Muscle layer of duodenum (tissue), 2 donors: ENCODE measurements at regions not wholly inside any gene's neighbourhood (a gene's known extent, or its start where the extent isn't known, plus 50 kb on each side); places are given as distances from the start of the nearest gene placed in this dataset.
A peak's percentile ranks its signal among the peaks of the same experiment; 100 is the strongest.

ENCODE experiments used
- H3K27ac ChIP-seq: one replicate; pipeline ENCODE4 v1.7.0; 2013; ENCODE audit warnings: mild to moderate bottlenecking, low read length
- H3K27me3 ChIP-seq: one replicate; pipeline ENCODE4 v1.7.0; 2013; ENCODE audit warnings: low read depth, mild to moderate bottlenecking, control low read depth, low read length
- H3K36me3 ChIP-seq, 2 donors: one replicate each; pipeline ENCODE4 v1.7.0; 2013; ENCODE audit warnings: low read length in 2 of 2, control low read depth in 1 of 2, mild to moderate bottlenecking in 1 of 2; ENCODE audit not compliant: insufficient read depth in 2 of 2, control insufficient read depth in 1 of 2
- H3K4me1 ChIP-seq, 2 donors: one replicate each; pipeline ENCODE4 v1.7.0; 2013; ENCODE audit warnings: low read length in 2 of 2, mild to moderate bottlenecking in 2 of 2, control low read depth in 1 of 2, moderate library complexity in 1 of 2; ENCODE audit not compliant: insufficient read depth in 2 of 2, control insufficient read depth in 1 of 2
- H3K4me3 ChIP-seq, 2 donors: one replicate each; pipeline ENCODE4 v1.7.0; 2013; ENCODE audit warnings: low read length in 2 of 2, low read depth in 1 of 2, mild to moderate bottlenecking in 1 of 2
- H3K9me3 ChIP-seq, 2 donors: one replicate each; pipeline ENCODE4 v1.7.0; 2013; ENCODE audit warnings: low read length in 2 of 2, control low read depth in 1 of 2, mild to moderate bottlenecking in 1 of 2; ENCODE audit not compliant: control insufficient read depth in 1 of 2
- donor health status: healthy.

DNA sequence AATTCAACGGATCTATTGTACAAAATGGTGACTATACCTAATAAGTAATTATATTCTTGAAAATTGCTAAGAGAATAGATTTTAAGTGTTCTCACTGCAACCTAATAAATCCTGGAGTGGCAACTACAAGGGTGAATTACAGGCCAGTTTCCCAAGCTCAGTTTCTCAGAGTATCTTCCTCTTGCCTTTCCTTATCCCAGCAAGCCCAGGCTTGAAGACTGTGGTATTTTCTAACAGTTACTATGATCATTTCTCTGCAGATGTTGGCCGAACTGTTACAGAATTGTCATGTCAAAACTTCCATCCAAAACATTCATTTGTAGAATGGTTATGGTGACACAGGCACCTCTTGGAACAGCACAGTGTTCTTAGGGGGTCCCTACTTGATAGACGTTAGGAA, 138.1 kb upstream of the PTCHD4 start:
- Histone ChIP-seq H3K4me3 (no peak overlapping the region), H3K27ac (no peak overlapping the region), H3K27me3 (no peaks in the 10 kb centered on the region), H3K9me3 (no peaks in the 10 kb centered on the region), H3K36me3 (no peaks in the 10 kb centered on the region), H3K4me1 (no peaks in the 10 kb centered on the region)

DNA sequence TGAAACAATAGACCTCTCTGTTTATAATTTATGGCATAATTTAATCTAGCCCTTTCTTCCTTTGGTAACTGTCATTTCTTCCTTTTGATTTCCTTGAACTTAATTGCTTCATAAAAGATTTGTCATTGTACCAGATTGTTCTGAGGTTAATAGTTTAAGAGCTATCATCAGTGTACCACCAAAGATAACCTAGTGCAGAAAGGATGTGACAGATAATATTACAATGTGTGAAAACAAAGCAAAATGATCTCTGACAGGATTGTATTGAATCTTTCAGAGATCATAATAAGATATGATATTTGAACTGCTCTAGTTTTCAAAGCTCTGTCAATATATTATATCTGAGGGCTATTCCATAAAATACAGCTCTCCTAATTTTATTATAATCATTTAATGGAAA, 132.1 kb upstream of the PTCHD4 start:
- Histone ChIP-seq H3K4me3 (no peak overlapping the region), H3K27ac (no peak overlapping the region), H3K4me1 (no peaks in the 10 kb centered on the region), H3K27me3 (no peaks in the 10 kb centered on the region), H3K9me3 (no peaks in the 10 kb centered on the region), H3K36me3 (no peaks in the 10 kb centered on the region)

- no peaks in the 10 kb centered on the region for H3K36me3 ChIP-seq
- no peak overlapping the region for H3K4me3 ChIP-seq
- peaks cover 0 to 8% of the 10 kb centered on the region in 2 donors for H3K9me3 ChIP-seq
- H3K27ac ChIP-seq, result no peak overlapping the region
- H3K27me3 ChIP-seq, result no peaks in the 10 kb centered on the region
- H3K4me1 ChIP-seq, result no peaks in the 10 kb centered on the region
Measured at GRCh38 chr6:48240287-48240686, 129.3 kb upstream of the PTCHD4 start.

- Histone ChIP-seq H3K36me3 (no peaks in the 10 kb centered on the region), H3K4me3 (peak overlapping the region in 1 of 2 donors; percentile 11), H3K27me3 (no peaks in the 10 kb centered on the region), H3K27ac (no peak overlapping the region), H3K9me3 (peaks cover 0 to 8% of the 10 kb centered on the region in 2 donors), H3K4me1 (no peaks in the 10 kb centered on the region)
Measured at GRCh38 chr6:48236375-48236774, 125.4 kb upstream of the PTCHD4 start.

DNA sequence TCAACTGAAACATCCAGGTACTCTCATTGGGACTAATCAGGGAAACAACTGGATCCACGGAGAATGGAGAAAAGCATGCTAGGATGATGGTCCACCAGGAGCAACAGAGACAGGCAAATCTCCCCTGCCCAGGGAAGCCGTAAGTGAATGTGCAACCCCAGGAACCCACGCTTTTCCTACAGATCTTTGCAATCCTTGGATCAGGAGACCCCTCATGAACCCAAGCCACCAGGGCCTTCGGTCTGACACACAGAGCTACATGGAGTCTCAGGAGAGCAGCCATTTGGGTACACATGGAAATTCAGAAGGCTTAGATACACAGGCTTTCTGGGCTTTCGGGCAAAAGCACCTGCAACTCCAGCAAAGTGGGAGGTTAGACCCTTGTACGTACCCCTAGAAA, 122.1 kb upstream of the PTCHD4 start:
- H3K27me3 ChIP-seq, result no peaks in the 10 kb centered on the region
- H3K36me3 ChIP-seq, result no peaks in the 10 kb centered on the region
- no peak overlapping the region for H3K4me3 ChIP-seq
- H3K4me1 ChIP-seq, result no peaks in the 10 kb centered on the region
- H3K27ac ChIP-seq, result no peak overlapping the region
- peaks cover 0 to 8% of the 10 kb centered on the region in 2 donors for H3K9me3 ChIP-seq

GRCh38 chr6:48229841-48230240, 118.8 kb upstream of the PTCHD4 start:
- Histone ChIP-seq H3K27ac (no peak overlapping the region), H3K36me3 (no peaks in the 10 kb centered on the region)

GRCh38 chr6:48222241-48222640, 111.2 kb upstream of the PTCHD4 start:
- H3K9me3 ChIP-seq, result no peaks in the 10 kb centered on the region
- H3K4me1 ChIP-seq, result no peaks in the 10 kb centered on the region
- H3K27me3 ChIP-seq, result no peaks in the 10 kb centered on the region
- H3K36me3 ChIP-seq, result no peaks in the 10 kb centered on the region
- H3K27ac ChIP-seq, result no peak overlapping the region
- no peak overlapping the region for H3K4me3 ChIP-seq

More at GRCh38 chr6:48229841-48230240, 118.8 kb upstream of the PTCHD4 start:
- H3K4me1 ChIP-seq, result no peaks in the 10 kb centered on the region
- no peaks in the 10 kb centered on the region for H3K9me3 ChIP-seq
- H3K27me3 ChIP-seq, result no peaks in the 10 kb centered on the region
- no peak overlapping the region for H3K4me3 ChIP-seq

DNA sequence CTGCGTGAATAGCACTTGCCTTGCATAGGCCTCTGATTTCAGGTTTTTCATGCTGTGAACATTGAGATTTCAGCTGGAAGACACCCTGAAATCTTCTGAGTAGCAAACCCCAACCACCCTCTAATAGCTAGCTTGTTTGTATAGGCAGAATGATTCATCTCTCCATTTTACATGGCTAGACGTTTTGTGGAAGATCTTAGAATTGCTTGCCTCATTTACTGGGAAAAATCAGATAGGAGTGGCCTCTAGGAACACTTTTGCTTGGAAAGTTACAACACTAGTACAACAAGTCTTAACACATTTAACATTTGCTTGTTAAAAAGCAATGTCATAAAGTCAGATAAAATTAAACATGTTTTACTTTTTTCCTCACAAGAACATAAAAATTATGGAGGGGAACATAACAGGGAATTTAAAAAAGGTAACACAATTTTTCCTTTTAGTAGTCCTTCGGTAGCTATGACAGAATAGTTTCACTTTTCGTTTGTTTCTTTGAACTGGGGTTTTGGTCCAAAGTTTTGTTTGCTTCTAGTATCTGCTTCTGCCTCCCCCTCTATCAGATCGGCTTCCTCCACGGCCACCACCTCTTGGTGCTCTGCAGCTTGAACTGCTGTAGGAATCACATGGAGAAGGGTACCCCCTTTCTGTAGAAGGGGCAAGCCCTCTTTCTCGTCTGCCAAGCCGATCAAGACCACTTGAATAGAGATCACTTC, 102.2 kb upstream of the PTCHD4 start:
- Histone ChIP-seq H3K36me3 (no peaks in the 10 kb centered on the region), H3K9me3 (no peaks in the 10 kb centered on the region), H3K4me3 (no peak overlapping the region)

GRCh38 chr6:48212501-48212900, 101.5 kb upstream of the PTCHD4 start:
- H3K27ac ChIP-seq, result no peak overlapping the region
- H3K9me3 ChIP-seq, result no peaks in the 10 kb centered on the region
- no peaks in the 10 kb centered on the region for H3K36me3 ChIP-seq
- no peaks in the 10 kb centered on the region for H3K4me1 ChIP-seq
- H3K27me3 ChIP-seq, result no peaks in the 10 kb centered on the region
- H3K4me3 ChIP-seq, result no peak overlapping the region

More for the DNA sequence above, 102.2 kb upstream of the PTCHD4 start:
- H3K27me3 ChIP-seq, result no peaks in the 10 kb centered on the region
- H3K4me1 ChIP-seq, result no peaks in the 10 kb centered on the region
- no peak overlapping the region for H3K27ac ChIP-seq

DNA sequence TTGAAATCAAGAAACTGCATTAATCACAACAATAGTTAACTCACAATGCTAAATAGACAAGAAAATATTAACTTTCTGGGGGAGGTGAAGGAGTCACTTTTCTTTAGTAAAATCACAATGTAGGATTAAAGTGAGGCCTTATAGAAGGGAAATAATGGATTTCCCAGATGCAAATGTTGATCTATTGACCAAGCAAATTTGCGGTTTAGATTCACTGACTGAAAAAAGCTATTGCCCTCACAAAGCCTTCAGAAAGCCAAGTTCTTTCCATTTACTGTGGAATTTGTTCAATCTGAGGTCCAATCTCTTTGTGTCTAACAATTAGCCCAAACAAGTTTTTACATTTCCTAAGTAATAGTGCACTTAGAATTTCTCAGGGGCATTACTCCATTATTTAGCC, 95.1 kb upstream of the PTCHD4 start:
- H3K27me3 ChIP-seq, result no peaks in the 10 kb centered on the region
- H3K36me3 ChIP-seq, result no peaks in the 10 kb centered on the region
- peaks cover 0 to 7% of the 10 kb centered on the region in 2 donors for H3K9me3 ChIP-seq
- no peak overlapping the region for H3K27ac ChIP-seq
- H3K4me3 ChIP-seq, result no peak overlapping the region
- no peaks in the 10 kb centered on the region for H3K4me1 ChIP-seq

DNA sequence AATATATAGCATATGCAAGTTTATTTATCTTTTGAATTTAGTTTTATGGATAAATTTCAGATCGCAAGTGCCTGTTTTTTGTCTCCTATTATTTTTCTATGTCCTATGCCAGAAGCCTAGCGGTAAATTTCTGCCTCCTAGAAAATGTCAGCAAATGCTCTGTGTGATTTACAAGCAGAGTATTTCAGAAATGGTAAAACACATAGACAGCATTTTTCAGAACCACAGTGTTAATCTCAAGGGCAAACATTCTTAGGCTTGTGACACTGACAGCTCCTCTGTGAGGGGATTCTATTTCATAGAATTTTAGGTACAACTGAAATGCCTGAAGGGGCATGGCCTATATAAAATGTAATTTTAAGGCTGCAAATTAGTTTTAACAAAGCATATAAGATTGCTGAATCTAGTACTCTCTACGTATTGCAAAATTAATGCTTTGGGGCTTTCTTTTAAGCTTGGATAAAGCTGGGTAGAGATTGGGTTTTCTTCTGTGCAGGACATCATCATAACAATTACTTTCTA, 89.9 kb upstream of the PTCHD4 start:
- peaks cover 0 to 7% of the 10 kb centered on the region in 2 donors for H3K9me3 ChIP-seq
- H3K27me3 ChIP-seq, result no peaks in the 10 kb centered on the region
- no peak overlapping the region for H3K4me3 ChIP-seq
- no peak overlapping the region for H3K27ac ChIP-seq
- H3K4me1 ChIP-seq, result no peaks in the 10 kb centered on the region
- H3K36me3 ChIP-seq, result no peaks in the 10 kb centered on the region

GRCh38 chr6:48199499-48199898, 88.5 kb upstream of the PTCHD4 start:
- Histone ChIP-seq H3K27me3 (no peaks in the 10 kb centered on the region), H3K4me1 (no peaks in the 10 kb centered on the region), H3K4me3 (no peak overlapping the region), H3K9me3 (peaks cover 0 to 7% of the 10 kb centered on the region in 2 donors), H3K27ac (no peak overlapping the region), H3K36me3 (no peaks in the 10 kb centered on the region)
